GM18868 (cell line): ENCODE measurements at regions not wholly inside any gene's neighbourhood (a gene's known extent, or its start where the extent isn't known, plus 50 kb on each side); places are given as distances from the start of the nearest gene placed in this dataset.

Source experiments
- ATAC-seq: cut with Tn5 transposase; IDR thresholded peaks from one replicate; pipeline ENCODE4 v1.9.1; 2021; ENCODE audit warnings: mild to moderate bottlenecking, moderate library complexity; ENCODE audit not compliant: unreplicated experiment

DNA sequence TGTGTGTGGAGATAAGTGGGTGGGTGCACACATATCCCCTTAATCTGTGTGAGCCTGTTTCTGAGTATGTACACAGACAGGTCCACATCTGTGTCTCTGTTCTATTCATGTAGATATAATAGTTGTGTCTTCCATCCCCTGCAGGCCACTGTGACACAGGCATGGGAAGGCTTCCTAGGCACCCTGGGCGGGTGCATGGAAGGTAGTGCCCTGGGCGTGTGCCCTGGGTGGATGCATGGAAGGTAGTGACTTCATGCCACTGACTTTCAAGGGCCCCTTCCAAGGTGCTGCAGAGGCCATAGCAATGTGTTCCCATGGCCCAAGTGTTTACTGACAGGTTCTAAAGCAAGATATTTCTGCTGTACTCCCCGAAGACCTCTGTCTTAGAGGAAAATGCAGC, 462.5 kb upstream of the HS6ST1 start:
- ATAC-seq: no peak

GRCh38 chr2:128781585-128782385, 463.1 kb upstream of the HS6ST1 start:
- ATAC-seq: no peak

DNA sequence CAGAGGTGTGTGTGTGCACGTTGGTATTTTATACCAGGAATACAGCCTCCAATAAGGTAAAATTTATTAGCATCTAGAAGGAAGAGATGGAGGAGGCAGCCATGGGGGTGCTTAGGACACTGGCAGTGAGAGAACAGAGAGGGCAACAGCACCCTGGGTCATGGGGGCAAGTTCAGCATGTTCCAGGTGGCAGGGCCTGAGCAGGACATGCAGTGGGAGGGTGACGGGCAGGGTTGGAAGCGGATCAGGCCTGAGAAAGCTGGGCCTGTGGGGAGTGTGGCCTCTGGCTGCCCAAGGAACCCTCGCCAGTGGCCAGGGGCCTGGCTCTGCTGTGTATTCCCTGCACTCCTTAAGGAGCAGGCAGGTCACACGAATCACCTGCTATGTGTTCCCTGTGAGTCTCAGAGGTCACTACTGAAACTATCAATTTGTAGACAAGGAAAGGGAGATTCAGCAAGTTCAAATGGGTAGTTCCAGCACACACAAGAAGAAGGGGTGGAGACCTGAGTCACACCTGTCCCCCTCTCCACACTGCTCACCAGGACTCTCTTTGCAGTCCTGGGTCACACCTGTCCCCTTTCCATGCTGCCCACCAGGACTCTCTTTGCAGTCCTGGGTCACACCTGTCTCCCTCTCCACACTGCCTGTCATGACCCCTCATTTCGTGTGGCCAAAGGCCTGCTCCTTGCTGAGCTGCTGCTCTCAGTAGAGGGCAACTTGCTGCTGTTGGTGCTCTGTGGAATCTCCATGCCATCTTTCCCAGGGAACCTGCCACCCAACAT, 463.9 kb upstream of the HS6ST1 start:
- ATAC-seq: no peak

DNA sequence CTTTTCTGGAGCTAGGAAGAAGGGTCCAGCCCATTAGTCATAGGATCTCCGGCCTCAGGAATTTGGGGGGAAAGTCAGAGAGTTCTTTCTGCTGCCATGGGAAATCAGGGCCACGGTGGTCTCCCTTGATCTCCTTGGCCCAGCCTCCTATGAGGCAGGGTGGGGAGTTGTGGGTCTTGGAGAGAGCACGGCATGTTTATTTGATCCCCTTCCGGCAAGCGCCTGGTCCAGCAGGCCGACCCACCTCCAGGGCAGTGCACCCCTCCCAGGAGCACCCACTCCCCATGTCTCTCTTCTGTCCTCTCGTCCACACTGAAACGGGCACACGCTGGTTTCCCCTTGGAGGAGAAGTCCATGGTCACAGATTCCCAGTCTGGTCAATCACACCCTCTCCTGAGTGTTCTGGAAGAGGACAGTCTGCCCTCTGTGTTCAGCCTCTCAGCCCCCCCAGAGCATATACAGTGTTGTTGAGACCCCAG, 464.6 kb upstream of the HS6ST1 start:
- ATAC-seq: no peak

DNA sequence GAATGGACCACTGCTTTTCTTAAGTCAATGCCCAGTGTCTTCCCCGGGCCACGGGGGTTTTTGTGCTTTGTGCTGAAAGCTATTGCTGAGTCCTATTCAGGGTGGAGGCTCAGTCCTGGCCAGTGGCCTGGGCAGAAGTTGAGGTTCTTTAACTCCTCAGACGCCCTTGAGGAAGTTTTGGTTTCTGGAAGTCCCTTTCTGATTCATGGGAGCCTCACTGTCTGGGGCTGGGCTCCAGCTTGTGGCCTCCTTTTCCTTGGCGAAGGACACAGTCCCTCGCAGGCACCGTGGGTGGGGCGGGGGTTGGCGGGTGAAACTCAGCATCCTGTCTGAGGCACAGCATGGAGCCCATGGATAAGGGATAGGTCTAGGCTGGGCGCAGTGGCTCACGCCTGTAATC, 465.2 kb upstream of the HS6ST1 start:
- no peak for ATAC-seq

- ATAC-seq: no peak
Observed at GRCh38 chr2:128784626-128785306, 466.1 kb upstream of the HS6ST1 start.

DNA sequence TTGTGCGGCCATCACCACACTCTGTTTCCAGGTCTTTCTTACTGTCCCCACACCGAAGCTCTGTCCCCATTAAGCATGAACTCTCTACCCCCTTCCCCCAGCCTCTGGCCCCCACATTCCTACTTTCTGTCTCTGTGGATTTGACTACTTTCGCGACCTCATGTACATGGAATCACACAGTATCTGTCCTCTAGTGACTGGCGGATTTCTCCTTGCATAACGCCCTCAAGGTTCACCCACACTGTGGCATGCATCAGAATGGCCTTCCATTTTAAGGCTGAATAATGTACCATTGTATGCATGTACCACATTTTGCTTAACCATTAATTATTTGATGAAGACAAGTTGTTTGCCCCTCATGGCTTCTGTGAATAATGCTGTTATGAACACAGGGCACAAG, 467.6 kb upstream of the HS6ST1 start:
- no peak for ATAC-seq

DNA sequence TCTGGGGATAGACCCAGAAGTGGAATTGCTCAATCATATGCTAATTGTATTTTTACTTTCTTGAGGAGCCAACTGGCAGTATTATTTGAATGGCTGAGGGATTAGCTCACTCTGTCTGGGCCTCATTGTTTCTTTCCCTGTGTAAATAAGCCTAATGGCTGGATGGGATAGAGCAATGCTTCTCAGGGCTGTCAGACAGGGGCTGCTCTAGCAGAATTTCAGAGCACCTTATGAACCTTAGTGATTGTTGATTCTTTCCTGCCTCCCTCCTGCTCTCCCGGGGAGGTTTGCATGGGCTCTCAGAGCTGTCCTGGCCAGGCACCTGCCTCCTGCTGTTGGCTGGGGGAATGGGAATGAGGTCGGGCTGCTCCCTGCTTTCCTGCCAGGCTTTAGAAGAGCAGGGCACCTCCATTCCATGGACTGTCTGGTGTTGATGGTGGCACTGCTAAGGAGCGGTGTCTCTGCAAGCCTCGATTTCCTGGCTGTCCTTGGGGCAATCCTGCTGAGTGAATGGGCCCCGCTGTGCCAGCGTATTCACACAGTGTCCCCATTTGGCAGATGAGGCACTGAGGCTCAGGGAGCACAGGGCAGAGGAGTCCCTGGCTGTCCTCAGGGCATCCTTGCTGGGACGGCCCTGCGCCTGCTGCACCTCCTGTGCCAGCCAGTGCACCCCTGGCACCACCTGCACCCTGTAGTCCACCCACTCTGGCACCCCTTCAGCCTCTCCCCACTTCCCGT, 468.2 kb upstream of the HS6ST1 start:
- ATAC-seq: no peak

- no peak for ATAC-seq
Observed at GRCh38 chr2:128787616-128788015, 468.9 kb upstream of the HS6ST1 start.

GRCh38 chr2:128788636-128789220, 470.1 kb upstream of the HS6ST1 start:
- no peak for ATAC-seq

GRCh38 chr2:128789221-128789620, 470.6 kb upstream of the HS6ST1 start:
- no peak for ATAC-seq

DNA sequence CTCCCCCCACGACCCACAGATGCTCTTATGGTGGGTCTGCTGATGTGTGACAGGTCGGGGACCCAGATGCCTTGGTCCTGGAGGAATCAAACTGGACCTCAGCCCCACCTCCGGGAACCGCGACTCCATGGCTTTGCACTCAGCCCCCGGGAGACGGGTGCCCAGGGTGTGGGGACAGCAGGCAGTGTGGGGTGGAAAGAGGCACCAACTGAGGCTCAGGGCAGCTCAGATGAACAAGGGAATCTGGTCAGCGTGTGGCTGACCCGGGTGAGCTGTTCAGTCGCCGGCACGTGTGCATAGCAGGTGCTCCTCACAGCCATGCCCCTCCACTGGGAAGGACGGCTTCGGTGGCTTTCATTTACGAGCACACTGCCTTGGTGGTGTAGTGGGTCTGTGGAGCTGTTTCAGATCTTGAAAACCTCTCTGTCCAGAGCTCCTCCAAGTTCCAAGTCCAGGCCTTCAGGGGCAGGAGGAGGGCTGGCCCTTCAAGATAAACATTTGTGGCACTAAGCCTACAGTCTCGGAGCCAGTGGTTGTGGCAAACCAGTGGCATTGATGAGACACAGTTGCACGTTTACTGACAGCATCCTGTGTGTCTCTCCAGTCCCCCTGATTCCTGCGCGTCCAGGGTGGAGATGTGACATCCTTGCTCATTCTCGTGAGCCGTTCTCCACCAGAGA, 471.2 kb upstream of the HS6ST1 start:
- ATAC-seq: no peak

DNA sequence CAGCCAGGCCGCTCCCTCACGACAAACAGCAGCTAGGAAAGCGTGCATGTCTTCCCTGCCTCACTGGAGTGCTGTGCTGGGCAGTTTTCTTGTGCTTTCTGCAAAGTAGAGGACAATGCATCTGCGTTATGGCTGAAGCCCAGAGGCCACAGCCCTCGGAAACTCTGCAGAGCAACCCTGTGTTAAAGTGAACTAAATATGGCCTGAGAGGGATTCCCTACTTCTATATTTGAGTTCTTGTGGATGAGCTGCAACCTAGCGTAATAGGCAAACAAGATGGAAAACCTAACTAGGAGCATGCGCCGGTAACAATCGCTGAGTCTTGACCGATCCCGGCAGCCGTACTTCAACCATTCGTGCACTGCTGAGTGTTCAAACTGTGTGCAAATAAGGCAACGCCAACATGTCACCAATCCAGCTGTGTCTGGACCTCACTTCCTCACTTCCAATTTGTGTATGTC, 471.9 kb upstream of the HS6ST1 start:
- no peak for ATAC-seq

- no peak for ATAC-seq
Observed at GRCh38 chr2:128791120-128791984, 472.7 kb upstream of the HS6ST1 start.

- ATAC-seq: no peak
Observed at GRCh38 chr2:128791985-128792320, 473.3 kb upstream of the HS6ST1 start.

- no peak for ATAC-seq
Observed at GRCh38 chr2:128792476-128793054, 473.9 kb upstream of the HS6ST1 start.

DNA sequence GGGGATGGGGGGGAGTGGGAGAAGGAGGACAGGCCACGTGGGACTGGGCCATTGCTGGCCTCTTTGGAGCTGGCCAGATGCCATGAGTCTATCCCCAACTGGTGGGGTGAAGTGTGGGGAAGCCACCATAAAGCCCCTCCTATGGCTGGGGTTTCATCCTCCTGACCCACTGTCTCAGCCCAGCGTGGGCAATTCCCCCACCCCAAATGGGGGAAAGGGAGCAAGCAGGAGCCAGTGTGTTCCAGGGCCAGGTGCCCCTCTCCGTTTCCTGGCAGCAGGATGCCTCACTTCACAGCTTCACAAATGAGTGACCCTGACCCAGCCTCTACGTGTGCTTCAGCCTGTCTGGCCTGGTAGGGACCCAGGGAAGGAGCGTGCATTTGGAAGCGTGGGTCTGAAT, 474.7 kb upstream of the HS6ST1 start:
- ATAC-seq: no peak

DNA sequence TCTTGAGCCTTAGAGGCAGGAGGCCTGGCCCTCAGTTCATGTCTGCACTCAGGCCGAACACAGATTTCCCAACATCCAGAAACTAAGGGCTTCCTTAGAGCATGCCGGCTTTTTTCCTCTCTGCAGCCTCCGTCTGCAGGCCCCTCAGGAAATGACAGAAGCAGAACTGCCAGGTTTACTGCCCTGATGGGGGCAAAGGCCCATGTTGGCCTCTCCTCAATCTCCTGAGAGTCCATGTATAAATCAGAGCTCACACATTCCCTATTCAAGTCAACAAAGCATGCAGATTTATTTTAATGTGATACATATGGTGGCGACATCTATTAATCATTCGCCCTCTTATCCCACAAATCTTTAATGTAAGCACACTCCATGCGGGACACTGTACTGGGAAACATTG, 475.6 kb upstream of the HS6ST1 start:
- ATAC-seq: no peak

- no peak for ATAC-seq
Observed at GRCh38 chr2:128796321-128796720, 477.7 kb upstream of the HS6ST1 start.
